Hepatocyte (in vitro differentiated cells): ENCODE measurements at regions not wholly inside any gene's neighbourhood (a gene's known extent, or its start where the extent isn't known, plus 50 kb on each side); places are given as distances from the start of the nearest gene placed in this dataset.

ENCODE experiments used
- DNase-seq: peaks from one replicate; pipeline ENCODE4 v3.0.0-alpha.2; 2016; ENCODE audit warnings: low spot score
- H2AFZ ChIP-seq: fragments of 200-600 bp; sonication (generic); 2 replicates; pipeline ENCODE4 v1.6.0; 2016; ENCODE audit warnings: antibody characterized with exemption, mild to moderate bottlenecking
- H3K27ac ChIP-seq: fragments of 200-600 bp; sonication (generic); 2 replicates; pipeline ENCODE4 v1.5.1; 2016; ENCODE audit warnings: mild to moderate bottlenecking
- H3K27me3 ChIP-seq: fragments of 200-600 bp; sonication (generic); 2 replicates; pipeline ENCODE4 v1.6.1; 2016
- H3K36me3 ChIP-seq: fragments of 200-600 bp; sonication (generic); replicated peaks from 2 replicates; pipeline ENCODE4 v1.5.1; 2016; ENCODE audit warnings: low read depth; ENCODE audit not compliant: insufficient read depth
- H3K4me1 ChIP-seq: fragments of 200-600 bp; sonication (generic); 2 replicates; pipeline ENCODE4 v1.5.1; 2016; ENCODE audit warnings: mild to moderate bottlenecking, moderate library complexity; ENCODE audit not compliant: insufficient read depth
- H3K4me2 ChIP-seq: fragments of 200-600 bp; sonication (generic); 2 replicates; pipeline ENCODE4 v1.6.0; 2016
- H3K4me3 ChIP-seq: fragments of 200-600 bp; sonication (generic); 2 replicates; pipeline ENCODE4 v1.5.1; 2016; ENCODE audit warnings: mild to moderate bottlenecking
- H3K79me2 ChIP-seq: fragments of 200-600 bp; sonication (generic); 2 replicates; pipeline ENCODE4 v1.6.0; 2017; ENCODE audit warnings: mild to moderate bottlenecking
- H3K9me2 ChIP-seq: fragments of 200-600 bp; sonication (generic); replicated peaks from 2 replicates; pipeline ENCODE4 v1.6.0; 2017; ENCODE audit warnings: mild to moderate bottlenecking; ENCODE audit not compliant: insufficient read depth
- H3K9me3 ChIP-seq: fragments of 200-600 bp; sonication (generic); 2 replicates; pipeline ENCODE4 v1.5.1; 2016; ENCODE audit warnings: low read depth, mild to moderate bottlenecking
- H4K20me1 ChIP-seq: fragments of 200-600 bp; sonication (generic); 2 replicates; pipeline ENCODE4 v1.6.0; 2016; ENCODE audit warnings: mild to moderate bottlenecking; ENCODE audit not compliant: insufficient read depth, poor library complexity, severe bottlenecking
- EZH2 ChIP-seq: fragments of 200-600 bp; sonication (generic); IDR thresholded peaks from 2 replicates; pipeline ENCODE4 v1.6.1; 2016; ENCODE audit warnings: antibody characterized with exemption, mild to moderate bottlenecking, borderline replicate concordance
- EZH2phosphoT487 ChIP-seq: fragments of 200-600 bp; sonication (generic); IDR thresholded peaks from one replicate; pipeline ENCODE4 v1.6.1; 2018; ENCODE audit warnings: antibody characterized with exemption, mild to moderate bottlenecking, low read depth, moderate library complexity; ENCODE audit not compliant: unreplicated experiment, severe bottlenecking
- WGBS: methylation state at CpG from one replicate; pipeline ENCODE4 v1.1.6; 2016; ENCODE audit warnings: low lambda C conversion rate; ENCODE audit errors: missing lambda C conversion rate; 5-methylcytosine and 5-hydroxymethylcytosine counted together
- TF ChIP-seq, protein P1 (sequence below): fragments of 200-600 bp; sonication (generic); IDR thresholded peaks from 2 replicates; pipeline ENCODE4 v1.5.1; 2016; ENCODE audit warnings: antibody characterized with exemption, mild to moderate bottlenecking; ENCODE audit not compliant: poor library complexity

DNA sequence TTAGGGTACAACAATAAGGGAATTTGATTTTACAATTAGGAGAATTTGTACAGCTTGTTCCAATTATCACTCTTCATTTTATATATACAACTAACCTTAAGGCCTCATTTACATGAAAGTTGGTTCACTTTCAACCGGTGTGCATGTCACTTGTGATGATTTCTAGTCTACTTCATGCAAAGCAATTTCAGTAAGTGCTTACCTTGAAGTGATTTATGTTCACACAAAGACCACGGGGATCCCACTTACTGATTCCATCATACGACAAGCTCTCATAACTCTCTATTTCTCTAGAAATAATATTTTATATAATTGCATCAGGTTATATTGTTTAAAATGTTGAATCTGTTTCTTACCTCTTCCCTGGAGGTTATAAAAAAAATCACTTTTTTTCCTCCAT lies 100.3 kb upstream of the CHODL start:
- Histone ChIP-seq H3K4me1 (no peaks in the 10 kb centered on the region), H3K27ac (no peak overlapping the region), H2AFZ (no peak overlapping the region), H3K79me2 (no peaks in the 10 kb centered on the region), H3K4me3 (no peak overlapping the region), H3K9me2 (no peaks in the 10 kb centered on the region), H3K27me3 (no peaks in the 10 kb centered on the region), H3K36me3 (no peaks in the 10 kb centered on the region), H4K20me1 (no peaks in the 10 kb centered on the region), H3K4me2 (no peak overlapping the region), H3K9me3 (no peaks in the 10 kb centered on the region)
- TF ChIP-seq EZH2phosphoT487 (no peak), EZH2 (no peak)
- TF ChIP-seq, protein P1, sequence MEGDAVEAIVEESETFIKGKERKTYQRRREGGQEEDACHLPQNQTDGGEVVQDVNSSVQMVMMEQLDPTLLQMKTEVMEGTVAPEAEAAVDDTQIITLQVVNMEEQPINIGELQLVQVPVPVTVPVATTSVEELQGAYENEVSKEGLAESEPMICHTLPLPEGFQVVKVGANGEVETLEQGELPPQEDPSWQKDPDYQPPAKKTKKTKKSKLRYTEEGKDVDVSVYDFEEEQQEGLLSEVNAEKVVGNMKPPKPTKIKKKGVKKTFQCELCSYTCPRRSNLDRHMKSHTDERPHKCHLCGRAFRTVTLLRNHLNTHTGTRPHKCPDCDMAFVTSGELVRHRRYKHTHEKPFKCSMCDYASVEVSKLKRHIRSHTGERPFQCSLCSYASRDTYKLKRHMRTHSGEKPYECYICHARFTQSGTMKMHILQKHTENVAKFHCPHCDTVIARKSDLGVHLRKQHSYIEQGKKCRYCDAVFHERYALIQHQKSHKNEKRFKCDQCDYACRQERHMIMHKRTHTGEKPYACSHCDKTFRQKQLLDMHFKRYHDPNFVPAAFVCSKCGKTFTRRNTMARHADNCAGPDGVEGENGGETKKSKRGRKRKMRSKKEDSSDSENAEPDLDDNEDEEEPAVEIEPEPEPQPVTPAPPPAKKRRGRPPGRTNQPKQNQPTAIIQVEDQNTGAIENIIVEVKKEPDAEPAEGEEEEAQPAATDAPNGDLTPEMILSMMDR: no peak
- DNase-seq: no peak
- 69% methylated on average over 3 of the region's 3 CpGs for WGBS

GRCh38 chr21:18142655-18143054 lies 102.0 kb upstream of the CHODL start:
- Histone ChIP-seq H3K79me2 (no peaks in the 10 kb centered on the region), H3K4me2 (no peak overlapping the region), H3K9me2 (no peaks in the 10 kb centered on the region), H2AFZ (no peak overlapping the region), H4K20me1 (no peaks in the 10 kb centered on the region), H3K27me3 (no peaks in the 10 kb centered on the region), H3K27ac (no peak overlapping the region), H3K9me3 (no peaks in the 10 kb centered on the region), H3K4me1 (no peaks in the 10 kb centered on the region), H3K36me3 (no peaks in the 10 kb centered on the region), H3K4me3 (no peak overlapping the region)
- TF ChIP-seq EZH2 (no peak), EZH2phosphoT487 (no peak)
- TF ChIP-seq, protein P1: no peak
- no peak for DNase-seq

DNA sequence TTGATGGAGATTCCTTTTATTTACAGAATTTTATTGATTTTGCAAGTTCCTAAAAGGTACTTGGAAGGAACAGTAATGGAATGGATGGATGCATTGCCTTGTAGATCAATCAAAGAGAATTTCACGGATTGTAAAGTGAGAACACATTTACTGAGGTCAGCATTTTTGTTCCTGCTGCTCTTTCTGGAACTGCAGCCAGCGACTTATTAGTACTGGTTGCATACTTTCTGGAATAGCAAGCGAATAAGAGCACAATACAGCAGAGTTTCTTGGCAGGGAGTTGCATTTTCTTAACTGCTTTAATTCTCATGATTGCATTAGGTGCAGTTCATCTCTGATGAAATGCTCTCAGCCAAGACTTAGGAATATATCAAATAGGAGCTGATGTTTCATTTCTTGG lies 106.1 kb upstream of the CHODL start:
- Histone ChIP-seq H3K9me2 (no peaks in the 10 kb centered on the region), H3K79me2 (no peaks in the 10 kb centered on the region), H3K9me3 (no peaks in the 10 kb centered on the region), H4K20me1 (no peaks in the 10 kb centered on the region), H2AFZ (no peak overlapping the region), H3K4me2 (no peak overlapping the region), H3K27me3 (no peaks in the 10 kb centered on the region), H3K4me1 (no peaks in the 10 kb centered on the region), H3K36me3 (no peaks in the 10 kb centered on the region), H3K27ac (no peak overlapping the region), H3K4me3 (no peak overlapping the region)
- TF ChIP-seq, protein P1: no peak
- TF ChIP-seq EZH2: no peak
- TF ChIP-seq EZH2phosphoT487: no peak
- WGBS: 70% methylated on average over 3 of the region's 3 CpGs
- DNase-seq: no peak

- H4K20me1 ChIP-seq: no peaks in the 10 kb centered on the region
These were observed 115.1 kb upstream of the CHODL start for GRCh38 chr21:18129526-18129925.

More at GRCh38 chr21:18129526-18129925, 115.1 kb upstream of the CHODL start:
- H3K27ac ChIP-seq: no peak overlapping the region
- no peak for DNase-seq
- H3K4me1 ChIP-seq: no peaks in the 10 kb centered on the region
- H3K9me2 ChIP-seq: no peaks in the 10 kb centered on the region
- H3K4me3 ChIP-seq: no peak overlapping the region
- TF ChIP-seq, protein P1: no peak
- TF ChIP-seq EZH2 (no peak), EZH2phosphoT487 (no peak)
- H3K27me3 ChIP-seq: no peaks in the 10 kb centered on the region
- H2AFZ ChIP-seq: no peak overlapping the region
- WGBS: 94% methylated on average over 1 of the region's 1 CpG
- no peaks in the 10 kb centered on the region for H3K9me3 ChIP-seq
- H3K36me3 ChIP-seq: no peaks in the 10 kb centered on the region
- no peaks in the 10 kb centered on the region for H3K79me2 ChIP-seq
- no peak overlapping the region for H3K4me2 ChIP-seq
